H1 (cell line): ENCODE measurements at regions not wholly inside any gene's neighbourhood (a gene's known extent, or its start where the extent isn't known, plus 50 kb on each side); places are given as distances from the start of the nearest gene placed in this dataset.

ENCODE experiments used
- CTCF ChIA-PET: fragments of 300-600 bp; sonication (Branson Sonifier 250); formaldehyde crosslinking; loops from one replicate; lab custom pipeline; 2021; ENCODE audit not compliant: partially characterized antibody; lab: Charles Lee
- POLR2A ChIA-PET: fragments of 300-600 bp; sonication (Branson Sonifier 250); formaldehyde crosslinking; loops from one replicate; lab custom pipeline; 2021; ENCODE audit warnings: inconsistent platforms; ENCODE audit not compliant: partially characterized antibody; lab: Charles Lee
- DNase-seq, 2 experiments: peaks; one replicate each; pipeline versions ENCODE4 v3.0.0 to v3.0.0-alpha.2; 2010 to 2022; ENCODE audit warnings: low spot score in 2 of 2, low read depth in 1 of 2, mixed read lengths in 1 of 2
- FAIRE-seq: peaks from 2 replicates; lab custom pipeline; 2011; peaks lifted over from hg19 to GRCh38; lab: Jason Lieb, UNC
- H2AFZ ChIP-seq: 2 replicates; pipeline ENCODE4 v1.8.1; 2012; ENCODE audit warnings: low read length, inconsistent platforms
- H2AK5ac ChIP-seq: 2 replicates; pipeline ENCODE4 v1.6.1; 2013; ENCODE audit warnings: low read depth, low read length
- H2BK120ac ChIP-seq: replicated peaks from 2 replicates; pipeline ENCODE3; 2013; ENCODE audit warnings: low read depth, low read length, inconsistent platforms
- H2BK12ac ChIP-seq: 2 replicates; pipeline ENCODE4 v1.6.1; 2013; ENCODE audit warnings: low read depth, low read length
- H2BK15ac ChIP-seq: 2 replicates; pipeline ENCODE4 v1.6.1; 2013; ENCODE audit warnings: low read length
- H2BK20ac ChIP-seq: 2 replicates; pipeline ENCODE4 v1.6.1; 2013; ENCODE audit warnings: low read length
- H2BK5ac ChIP-seq: 2 replicates; pipeline ENCODE4 v1.6.1; 2013; ENCODE audit warnings: low read depth, low read length
- H3K14ac ChIP-seq: 2 replicates; pipeline ENCODE4 v1.6.1; 2013; ENCODE audit warnings: inconsistent platforms; ENCODE audit not compliant: insufficient read length
- H3K18ac ChIP-seq: 2 replicates; pipeline ENCODE4 v1.6.1; 2013; ENCODE audit warnings: low read length; ENCODE audit errors: extremely low read depth
- H3K23ac ChIP-seq: 2 replicates; pipeline ENCODE4 v1.6.1; 2013; ENCODE audit warnings: inconsistent platforms; ENCODE audit not compliant: insufficient read length
- H3K23me2 ChIP-seq: 2 replicates; pipeline ENCODE4 v1.6.1; 2013; ENCODE audit warnings: low read depth, low read length
- H3K27ac ChIP-seq: 2 replicates; pipeline ENCODE4 v1.6.1; 2011; ENCODE audit warnings: low read depth, low read length, inconsistent platforms
- H3K27me3 ChIP-seq, 4 experiments: replicated peaks in 1 of 4; 1 replicate in 1 of 4; 2 replicates in 3 of 4; pipeline versions ENCODE4 v1.6.1 to v1.8.1; 2011 to 2013; ENCODE audit warnings: low read length in 3 of 4, mild to moderate bottlenecking in 3 of 4, inconsistent platforms in 2 of 4, mixed read lengths in 2 of 4, moderate library complexity in 1 of 4; ENCODE audit not compliant: control insufficient read depth in 3 of 4, insufficient read depth in 3 of 4; ENCODE audit errors: extremely low read depth in 1 of 4
- H3K36me3 ChIP-seq, 4 experiments: 2 replicates each; pipeline versions ENCODE4 v1.6.1 to v1.8.1; 2011 to 2013; ENCODE audit warnings: mild to moderate bottlenecking in 4 of 4, low read length in 3 of 4, moderate library complexity in 2 of 4, control low read depth in 1 of 4, inconsistent platforms in 1 of 4; ENCODE audit not compliant: insufficient read depth in 4 of 4, control insufficient read depth in 2 of 4
- H3K4ac ChIP-seq: replicated peaks from 2 replicates; pipeline ENCODE3; 2013; ENCODE audit warnings: low read length, low read depth, mixed read lengths, inconsistent platforms; ENCODE audit not compliant: insufficient read length
- H3K4me1 ChIP-seq, 4 experiments: replicated peaks in 1 of 4; 1 replicate in 1 of 4; 2 replicates in 3 of 4; pipeline versions ENCODE4 v1.6.1 to v1.8.1; 2011 to 2013; ENCODE audit warnings: low read length in 3 of 4, inconsistent platforms in 2 of 4, mixed read lengths in 1 of 4; ENCODE audit not compliant: insufficient read depth in 4 of 4, control insufficient read depth in 3 of 4
- H3K4me2 ChIP-seq, 2 experiments: 2 replicates each; pipeline versions ENCODE4 v1.6.1 to v1.8.1; 2011 to 2013; ENCODE audit warnings: low read depth in 2 of 2, low read length in 2 of 2, control low read depth in 1 of 2, inconsistent platforms in 1 of 2, mild to moderate bottlenecking in 1 of 2; ENCODE audit not compliant: insufficient read depth in 1 of 2
- H3K4me3 ChIP-seq, 4 experiments: fragments of 200-600, 300-600 bp in 1 of 4; sonication (generic), shearing (Covaris generic), sonication (Bioruptor Twin) in 1 of 4; 2 replicates each; pipeline versions ENCODE4 v1.5.1 to v1.8.1; 2011 to 2016; ENCODE audit warnings: low read length in 4 of 4, low read depth in 3 of 4, control low read depth in 2 of 4, inconsistent platforms in 2 of 4, mild to moderate bottlenecking in 2 of 4, mixed read lengths in 1 of 4, moderate library complexity in 1 of 4; ENCODE audit not compliant: insufficient read depth in 2 of 4; ENCODE audit errors: extremely low read depth in 1 of 4
- H3K56ac ChIP-seq: replicated peaks from 2 replicates; pipeline ENCODE3; 2013; ENCODE audit warnings: low read depth, mild to moderate bottlenecking, mixed read lengths, low read length, inconsistent platforms; ENCODE audit not compliant: insufficient read length
- H3K79me1 ChIP-seq: 2 replicates; pipeline ENCODE4 v1.6.1; 2013; ENCODE audit warnings: low read depth, low read length, control low read depth
- H3K79me2 ChIP-seq, 2 experiments: 2 replicates each; pipeline versions ENCODE4 v1.6.1 to v1.8.1; 2012 to 2013; ENCODE audit warnings: low read length in 2 of 2, mild to moderate bottlenecking in 2 of 2, inconsistent platforms in 1 of 2; ENCODE audit not compliant: insufficient read depth in 2 of 2, control insufficient read depth in 1 of 2
- H3K9ac ChIP-seq, 4 experiments: replicated peaks in 1 of 4; 1 replicate in 1 of 4; 2 replicates in 3 of 4; pipeline versions ENCODE4 v1.6.1 to v1.8.1; 2011 to 2013; ENCODE audit warnings: low read depth in 3 of 4, low read length in 3 of 4, control low read depth in 2 of 4, mild to moderate bottlenecking in 2 of 4, moderate library complexity in 2 of 4, inconsistent platforms in 1 of 4; ENCODE audit errors: extremely low read depth in 1 of 4
- H3K9me3 ChIP-seq, 2 experiments: 2 replicates each; pipeline versions ENCODE4 v1.6.1 to v1.8.1; 2012 to 2013; ENCODE audit warnings: mild to moderate bottlenecking in 2 of 2, moderate library complexity in 2 of 2, control low read depth in 1 of 2, inconsistent platforms in 1 of 2, low read depth in 1 of 2, low read length in 1 of 2, mixed read lengths in 1 of 2; ENCODE audit not compliant: insufficient read depth in 2 of 2
- H4K20me1 ChIP-seq, 2 experiments: replicated peaks in 1 of 2; 2 replicates each; pipeline versions ENCODE3 to v1.8.1; 2011 to 2013; ENCODE audit warnings: inconsistent platforms in 2 of 2, low read length in 2 of 2, mild to moderate bottlenecking in 1 of 2; ENCODE audit not compliant: insufficient read depth in 2 of 2, control insufficient read depth in 1 of 2
- H4K5ac ChIP-seq: 2 replicates; pipeline ENCODE4 v1.6.1; 2013; ENCODE audit warnings: low read length, low read depth, mixed read lengths, inconsistent platforms; ENCODE audit not compliant: insufficient read length
- H4K8ac ChIP-seq: 2 replicates; pipeline ENCODE4 v1.8.0; 2013; ENCODE audit warnings: mild to moderate bottlenecking, moderate library complexity, low read length, inconsistent platforms; ENCODE audit not compliant: insufficient read depth; ENCODE audit errors: extremely low read depth
- H4K91ac ChIP-seq: replicated peaks from 2 replicates; pipeline ENCODE3; 2013; ENCODE audit warnings: low read length, mixed read lengths, inconsistent platforms; ENCODE audit not compliant: insufficient read length
- CTBP2 ChIP-seq: IDR thresholded peaks from 2 replicates; pipeline ENCODE4 v1.7.0; 2011; ENCODE audit warnings: borderline replicate concordance, mild to moderate bottlenecking, moderate library complexity, mixed read lengths, low read length; ENCODE audit not compliant: insufficient read depth, insufficient read length
- CTCF ChIP-seq, 3 experiments: IDR thresholded peaks; 1 replicate in 2 of 3; 2 replicates in 1 of 3; pipeline versions ENCODE4 v1.5.1 to v1.6.1; 2011; ENCODE audit warnings: low read length in 3 of 3, mild to moderate bottlenecking in 3 of 3, inconsistent platforms in 2 of 3, low read depth in 1 of 3, moderate library complexity in 1 of 3; ENCODE audit not compliant: insufficient read depth in 1 of 3; ENCODE audit errors: control extremely low read depth in 1 of 3
- JUN ChIP-seq: IDR thresholded peaks from 2 replicates; pipeline ENCODE4 v1.6.1; 2011; ENCODE audit warnings: low read depth, mild to moderate bottlenecking, improper control_type of control experiment, low read length
- RAD21 ChIP-seq, 2 experiments: IDR thresholded peaks in 1 of 2; conservative IDR thresholded peaks in 1 of 2; 2 replicates each; pipeline ENCODE4 v1.6.1; 2011; ENCODE audit warnings: low read depth in 2 of 2, low read length in 2 of 2, improper control_type of control experiment in 1 of 2, inconsistent platforms in 1 of 2, mild to moderate bottlenecking in 1 of 2, moderate library complexity in 1 of 2
- RXRA ChIP-seq: IDR thresholded peaks from 2 replicates; pipeline ENCODE4 v1.6.1; 2011; ENCODE audit warnings: low read depth, mild to moderate bottlenecking, low read length, moderate library complexity; ENCODE audit not compliant: insufficient read depth
- WGBS, 2 experiments: shearing (Covaris generic) in 1 of 2; methylation state at CpG; one replicate each; pipeline versions ENCODE4 v1.1.6 to v1.1.7; 2013 to 2015; ENCODE audit warnings: low lambda C conversion rate in 2 of 2, mixed read lengths in 2 of 2, inconsistent platforms in 1 of 2, low coverage in 1 of 2, missing lambda C conversion rate in 1 of 2; ENCODE audit not compliant: insufficient replicate concordance in 2 of 2, insufficient coverage in 1 of 2, insufficient read length in 1 of 2; ENCODE audit errors: extremely low coverage in 1 of 2, missing lambda C conversion rate in 1 of 2; 5-methylcytosine and 5-hydroxymethylcytosine counted together

DNA sequence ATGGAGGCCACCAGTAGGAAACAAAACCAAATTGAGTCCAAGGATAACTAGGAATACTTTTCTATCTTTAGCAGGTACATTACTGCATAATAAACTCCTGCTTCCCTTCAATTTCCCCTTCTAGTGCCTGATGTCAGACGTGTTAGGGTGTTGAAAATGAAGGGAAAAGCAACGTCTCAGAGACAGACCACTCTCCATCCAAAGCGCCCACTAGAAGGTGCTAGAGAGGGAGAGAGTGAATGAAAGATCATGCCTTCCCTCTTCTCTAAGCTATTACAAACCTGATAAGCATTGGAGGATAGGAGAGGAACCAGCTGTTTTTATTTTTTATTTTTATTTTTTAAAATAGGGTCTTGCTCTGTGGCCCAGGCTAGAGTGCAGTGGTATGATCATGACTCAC is 64.1 kb downstream of the ZNF641 start:
- peaks cover 0 to 1% of the 10 kb centered on the region in 2 experiments for H4K20me1 ChIP-seq
- H3K56ac ChIP-seq = no peak overlapping the region
- H3K36me3 ChIP-seq = no peaks in the 10 kb centered on the region
- H2AK5ac ChIP-seq = no peak overlapping the region
- H3K18ac ChIP-seq = no peak overlapping the region
- H3K4me2 ChIP-seq = no peak overlapping the region
- H4K91ac ChIP-seq = no peak overlapping the region
- no peaks in the 10 kb centered on the region for H3K4me1 ChIP-seq
- CTCF ChIA-PET = interaction anchor here (0.6 to 1.9 kb wide), 9 partner anchors 11 to 333 kb away, joined by 3 to 17 read pairs (median 3); no protein-coding TSS in a partner anchor
- no peak for DNase-seq
- H3K27me3 ChIP-seq = peaks cover 1 to 17% (median 11%) of the 10 kb centered on the region in 4 experiments; a peak in 5 of 7 replicates
- H2BK20ac ChIP-seq = no peak overlapping the region
- H4K8ac ChIP-seq = no peak overlapping the region
- no peaks in the 10 kb centered on the region for H3K9me3 ChIP-seq
- H3K79me2 ChIP-seq = no peaks in the 10 kb centered on the region
- no peak overlapping the region for H3K27ac ChIP-seq
- no peak overlapping the region for H2BK5ac ChIP-seq
- TF ChIP-seq RXRA = no peak
- TF ChIP-seq CTBP2 = no peak
- peak; percentile 49 to 62 for TF ChIP-seq RAD21 (IDR thresholded peaks at IDR 0.05 in 1 of 2, conservative IDR thresholded peaks at IDR 0.05 in 1 of 2; ENCODE audit: low read depth in 2 of 2, low read length in 2 of 2)
- TF ChIP-seq JUN = no peak
- peak in 2 of 3 experiments; percentile 42 to 70; a peak in 2 of 4 replicates for TF ChIP-seq CTCF (IDR thresholded peaks at IDR 0.05; ENCODE audit: control extremely low read depth in 1 of 3, insufficient read depth in 1 of 3, low read depth in 1 of 3, low read length in 3 of 3)
- H3K23me2 ChIP-seq = no peaks in the 10 kb centered on the region
- no peak overlapping the region for H2AFZ ChIP-seq
- H3K23ac ChIP-seq = no peak overlapping the region
- no peak overlapping the region for H4K5ac ChIP-seq
- POLR2A ChIA-PET = no interaction called here
- no peak overlapping the region for H3K9ac ChIP-seq
- H3K4ac ChIP-seq = no peak overlapping the region
- H2BK120ac ChIP-seq = no peak overlapping the region
- no peaks in the 10 kb centered on the region for H3K79me1 ChIP-seq
- no peak overlapping the region for H3K4me3 ChIP-seq
- H2BK12ac ChIP-seq = no peak overlapping the region
- WGBS, 2 experiments = 31% methylated on average over 2 of the region's 3 CpGs; no CpG with 5 or more reads in 1 of the 2 experiments
- no peak overlapping the region for H2BK15ac ChIP-seq
- FAIRE-seq = peak; percentile 65
- H3K14ac ChIP-seq = no peak overlapping the region
